ENCODE measurements at regions not wholly inside any gene's neighbourhood (a gene's known extent, or its start where the extent isn't known, plus 50 kb on each side); places are given as distances from the start of the nearest gene placed in this dataset.

- no peaks in the 10 kb centered on the region for H3K4me1 ChIP-seq
- no peak for DNase-seq
- intact Hi-C loops (cut with DNase I; ENCODE audit: low total_unique reads) = loop anchor here (5.0 kb wide), 2 partner anchors 309 to 364 kb away; no protein-coding TSS in a partner anchor
- H3K4me3 ChIP-seq = no peak overlapping the region
- no peaks in the 10 kb centered on the region for H3K27me3 ChIP-seq
- H3K27ac ChIP-seq = no peak overlapping the region
- TF ChIP-seq CTCF (IDR thresholded peaks at IDR 0.05) = no peak
- H3K36me3 ChIP-seq = no peaks in the 10 kb centered on the region
- no peaks in the 10 kb centered on the region for H3K9me3 ChIP-seq
These were observed 234.0 kb downstream of the B3GLCT start for GRCh38 chr13:31433746-31434145.

- H3K4me1 ChIP-seq = no peaks in the 10 kb centered on the region
These were observed 234.8 kb downstream of the B3GLCT start for GRCh38 chr13:31434613-31435012.

GRCh38 chr13:31435536-31435935 lies 235.8 kb downstream of the B3GLCT start:
- peaks cover 0 to 4% (median 0%) of the 10 kb centered on the region in 4 donors for H3K4me1 ChIP-seq
- DNase-seq = no peak
- no peaks in the 10 kb centered on the region for H3K27me3 ChIP-seq
- no peaks in the 10 kb centered on the region for H3K36me3 ChIP-seq
- intact Hi-C loops (cut with DNase I; ENCODE audit: low total_unique reads) = no loop called here
- no peaks in the 10 kb centered on the region for H3K9me3 ChIP-seq
- no peak for TF ChIP-seq CTCF (IDR thresholded peaks at IDR 0.05)
- H3K27ac ChIP-seq = no peak overlapping the region
- H3K4me3 ChIP-seq = no peak overlapping the region

More at GRCh38 chr13:31434613-31435012, 234.8 kb downstream of the B3GLCT start:
- TF ChIP-seq CTCF (IDR thresholded peaks at IDR 0.05) = no peak
- intact Hi-C loops (cut with DNase I; ENCODE audit: low total_unique reads) = loop anchor here (5.0 kb wide), 2 partner anchors 308 to 363 kb away; no protein-coding TSS in a partner anchor
- no peak for DNase-seq
- Histone ChIP-seq H3K27me3 (no peaks in the 10 kb centered on the region), H3K9me3 (no peaks in the 10 kb centered on the region), H3K36me3 (no peaks in the 10 kb centered on the region), H3K4me3 (no peak overlapping the region), H3K27ac (no peak overlapping the region)

- Histone ChIP-seq H3K36me3 (no peaks in the 10 kb centered on the region), H3K9me3 (no peaks in the 10 kb centered on the region), H3K27me3 (no peaks in the 10 kb centered on the region), H3K27ac (no peak overlapping the region), H3K4me3 (no peak overlapping the region), H3K4me1 (peaks cover 0 to 4% (median 0%) of the 10 kb centered on the region in 4 donors)
- no peak for TF ChIP-seq CTCF (IDR thresholded peaks at IDR 0.05)
- intact Hi-C loops (cut with DNase I; ENCODE audit: low total_unique reads) = no loop called here
- DNase-seq = no peak
These were observed 236.7 kb downstream of the B3GLCT start for GRCh38 chr13:31436478-31436877.

GRCh38 chr13:31437975-31438374 lies 238.2 kb downstream of the B3GLCT start:
- peaks cover 0 to 4% (median 0%) of the 10 kb centered on the region in 4 donors for H3K4me1 ChIP-seq
- no peaks in the 10 kb centered on the region for H3K27me3 ChIP-seq
- H3K4me3 ChIP-seq = no peak overlapping the region
- H3K9me3 ChIP-seq = no peaks in the 10 kb centered on the region
- intact Hi-C loops (cut with DNase I; ENCODE audit: low total_unique reads) = no loop called here
- no peak overlapping the region for H3K27ac ChIP-seq
- no peaks in the 10 kb centered on the region for H3K36me3 ChIP-seq
- no peak for DNase-seq
- no peak for TF ChIP-seq CTCF (IDR thresholded peaks at IDR 0.05)

- intact Hi-C loops (cut with DNase I; ENCODE audit: low total_unique reads) = no loop called here
- Histone ChIP-seq H3K4me3 (no peak overlapping the region), H3K4me1 (peaks cover 0 to 4% (median 0%) of the 10 kb centered on the region in 4 donors), H3K27ac (no peak overlapping the region), H3K9me3 (no peaks in the 10 kb centered on the region), H3K36me3 (no peaks in the 10 kb centered on the region), H3K27me3 (no peaks in the 10 kb centered on the region)
- no peak for DNase-seq
- TF ChIP-seq CTCF (IDR thresholded peaks at IDR 0.05) = no peak
These were observed 240.4 kb downstream of the B3GLCT start for GRCh38 chr13:31440132-31440531.
